ENCODE measurements at regions not wholly inside any gene's neighbourhood (a gene's known extent, or its start where the extent isn't known, plus 50 kb on each side); places are given as distances from the start of the nearest gene placed in this dataset.
"Not testable (repeated sequence)": the region's sequence is repeated elsewhere in the genome, so short reads cannot be mapped to it uniquely, and the experiment has no call there.

GRCh38 chr2:234553223-234553622, 56.3 kb upstream of the ARL4C start:
- not testable (repeated sequence) for DNase-seq

- peak; percentile 36 for DNase-seq
These were observed 53.7 kb upstream of the ARL4C start for GRCh38 chr2:234550511-234551107.

GRCh38 chr2:234550056-234550455, 53.2 kb upstream of the ARL4C start:
- no peak for DNase-seq

- no peak for DNase-seq
These were observed 52.0 kb upstream of the ARL4C start for GRCh38 chr2:234548695-234549420.

GRCh38 chr2:234546770-234547169, 49.9 kb upstream of the ARL4C start:
- no peak for DNase-seq
